Keratinocyte (primary cell): ENCODE measurements at regions not wholly inside any gene's neighbourhood (a gene's known extent, or its start where the extent isn't known, plus 50 kb on each side); places are given as distances from the start of the nearest gene placed in this dataset.

ENCODE experiments used
- EZH2 ChIP-seq: IDR thresholded peaks from one replicate; pipeline ENCODE4 v1.6.1; 2012; ENCODE audit warnings: inconsistent platforms, mild to moderate bottlenecking, low read length, moderate library complexity
- TF ChIP-seq, protein P1 (sequence below), 3 experiments: IDR thresholded peaks in 1 of 3; conservative IDR thresholded peaks in 1 of 3; optimal IDR thresholded peaks in 1 of 3; 2 replicates in 2 of 3; 3 replicates in 1 of 3; pipeline versions ENCODE3 to v1.5.1; 2011; ENCODE audit warnings: low read length in 3 of 3, mild to moderate bottlenecking in 3 of 3, moderate library complexity in 2 of 3, control low read depth in 1 of 3, inconsistent platforms in 1 of 3; ENCODE audit not compliant: insufficient read depth in 2 of 3; ENCODE audit errors: extremely low read depth in 1 of 3

DNA sequence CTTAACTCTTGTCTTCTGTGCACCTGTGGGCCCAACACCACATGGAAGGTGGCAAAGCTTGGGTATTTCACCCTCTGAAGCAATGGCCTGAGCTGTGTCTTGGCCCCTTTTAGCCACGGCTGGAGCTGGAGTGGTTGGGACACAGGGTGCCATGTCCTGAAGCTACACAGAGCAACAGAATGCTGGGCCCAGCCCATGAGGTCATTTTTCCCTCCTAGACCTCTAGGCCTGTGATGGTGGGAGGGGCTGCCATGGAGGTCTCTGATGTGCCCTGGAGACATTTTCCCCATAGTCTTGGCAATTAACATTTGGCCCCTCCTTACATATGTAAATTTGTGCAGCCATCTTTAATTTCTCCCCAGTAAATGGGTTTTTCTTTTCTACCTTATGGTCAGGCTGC lies 620.8 kb downstream of the RFPL4B start:
- TF ChIP-seq, protein P1, sequence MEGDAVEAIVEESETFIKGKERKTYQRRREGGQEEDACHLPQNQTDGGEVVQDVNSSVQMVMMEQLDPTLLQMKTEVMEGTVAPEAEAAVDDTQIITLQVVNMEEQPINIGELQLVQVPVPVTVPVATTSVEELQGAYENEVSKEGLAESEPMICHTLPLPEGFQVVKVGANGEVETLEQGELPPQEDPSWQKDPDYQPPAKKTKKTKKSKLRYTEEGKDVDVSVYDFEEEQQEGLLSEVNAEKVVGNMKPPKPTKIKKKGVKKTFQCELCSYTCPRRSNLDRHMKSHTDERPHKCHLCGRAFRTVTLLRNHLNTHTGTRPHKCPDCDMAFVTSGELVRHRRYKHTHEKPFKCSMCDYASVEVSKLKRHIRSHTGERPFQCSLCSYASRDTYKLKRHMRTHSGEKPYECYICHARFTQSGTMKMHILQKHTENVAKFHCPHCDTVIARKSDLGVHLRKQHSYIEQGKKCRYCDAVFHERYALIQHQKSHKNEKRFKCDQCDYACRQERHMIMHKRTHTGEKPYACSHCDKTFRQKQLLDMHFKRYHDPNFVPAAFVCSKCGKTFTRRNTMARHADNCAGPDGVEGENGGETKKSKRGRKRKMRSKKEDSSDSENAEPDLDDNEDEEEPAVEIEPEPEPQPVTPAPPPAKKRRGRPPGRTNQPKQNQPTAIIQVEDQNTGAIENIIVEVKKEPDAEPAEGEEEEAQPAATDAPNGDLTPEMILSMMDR (optimal IDR thresholded peaks at IDR 0.05 in 1 of 3, IDR thresholded peaks at IDR 0.05 in 1 of 3, conservative IDR thresholded peaks at IDR 0.05 in 1 of 3; ENCODE audit: extremely low read depth in 1 of 3, insufficient read depth in 2 of 3, low read length in 3 of 3): no peak
- TF ChIP-seq EZH2: no peak
